Neural cell (in vitro differentiated cells): ENCODE measurements at regions not wholly inside any gene's neighbourhood (a gene's known extent, or its start where the extent isn't known, plus 50 kb on each side); places are given as distances from the start of the nearest gene placed in this dataset.

Experiments
- H2AFZ ChIP-seq: fragments of 200-600, 300-800 bp; sonication (generic), shearing (Covaris generic); 2 replicates; pipeline ENCODE4 v1.6.0; 2014; ENCODE audit warnings: low read depth, mild to moderate bottlenecking, antibody characterized with exemption, low read length, moderate library complexity
- H3F3A ChIP-seq: fragments of 200-600 bp; shearing (Covaris generic); 2 replicates; pipeline ENCODE4 v1.6.1; 2016; ENCODE audit warnings: mild to moderate bottlenecking, moderate library complexity, mixed read lengths, antibody characterized with exemption, low read length; ENCODE audit not compliant: insufficient read depth, poor library complexity, severe bottlenecking
- H3K27ac ChIP-seq: fragments of 200-600, 300-800 bp; sonication (generic), shearing (Covaris generic); 2 replicates; pipeline ENCODE4 v1.5.1; 2014; ENCODE audit warnings: mild to moderate bottlenecking, low read length, moderate library complexity
- H3K27me3 ChIP-seq: fragments of 300-800, 200-600 bp; sonication (generic), shearing (Covaris generic); 2 replicates; pipeline ENCODE4 v1.6.0; 2014; ENCODE audit warnings: mild to moderate bottlenecking, low read depth, low read length, moderate library complexity; ENCODE audit not compliant: insufficient read depth
- H3K36me3 ChIP-seq: fragments of 300-800, 200-600 bp; sonication (generic), shearing (Covaris generic); 2 replicates; pipeline ENCODE4 v1.5.1; 2014; ENCODE audit warnings: mild to moderate bottlenecking, antibody characterized with exemption, low read length, moderate library complexity; ENCODE audit not compliant: insufficient read depth
- H3K4me2 ChIP-seq: fragments of 300-800, 200-600 bp; sonication (generic), shearing (Covaris generic); 2 replicates; pipeline ENCODE4 v1.6.0; 2014; ENCODE audit warnings: mild to moderate bottlenecking, low read length
- H3K4me3 ChIP-seq: fragments of 300-800, 200-600 bp; sonication (generic), shearing (Covaris generic); 2 replicates; pipeline ENCODE4 v1.5.1; 2014; ENCODE audit warnings: mild to moderate bottlenecking, low read length, moderate library complexity
- H3K79me2 ChIP-seq: fragments of 200-600 bp; shearing (Covaris generic); replicated peaks from 2 replicates; pipeline ENCODE4 v1.6.0; 2014; ENCODE audit warnings: mild to moderate bottlenecking, low read length, moderate library complexity; ENCODE audit not compliant: insufficient read depth
- H3K9ac ChIP-seq: fragments of 300-800, 200-600 bp; sonication (generic), shearing (Covaris generic); 2 replicates; pipeline ENCODE4 v1.6.1; 2016; ENCODE audit warnings: mild to moderate bottlenecking, low read length, mixed read lengths
- H3K9me2 ChIP-seq: fragments of 200-600 bp; shearing (Covaris generic); 2 replicates; pipeline ENCODE4 v1.6.1; 2016; ENCODE audit warnings: mild to moderate bottlenecking, low read length, mixed read lengths; ENCODE audit not compliant: insufficient read depth
- H3K9me3 ChIP-seq: fragments of 200-600, 300-800 bp; sonication (generic), shearing (Covaris generic); 2 replicates; pipeline ENCODE4 v1.6.1; 2016; ENCODE audit warnings: mild to moderate bottlenecking, mixed run types, low read length, moderate library complexity, mixed read lengths
- H4K20me1 ChIP-seq: fragments of 200-600 bp; shearing (Covaris generic); 2 replicates; pipeline ENCODE4 v1.6.1; 2016; ENCODE audit warnings: mild to moderate bottlenecking, mixed run types; ENCODE audit not compliant: insufficient read depth
- CTCF ChIP-seq: fragments of 450-650 bp; IDR thresholded peaks from 2 replicates; pipeline ENCODE4 v1.5.1; 2014; ENCODE audit warnings: antibody characterized with exemption, mild to moderate bottlenecking, moderate library complexity; ENCODE audit not compliant: poor library complexity, severe bottlenecking
- EP300 ChIP-seq: fragments of 450-650 bp; conservative IDR thresholded peaks from 2 replicates; pipeline ENCODE4 v1.6.1; 2014; ENCODE audit warnings: antibody characterized with exemption, mild to moderate bottlenecking, moderate library complexity; ENCODE audit not compliant: poor library complexity, severe bottlenecking
- EZH2 ChIP-seq: fragments of 200-600, 300-800 bp; shearing (Covaris generic), sonication (generic); IDR thresholded peaks from 2 replicates; pipeline ENCODE4 v1.6.1; 2014; ENCODE audit warnings: antibody characterized with exemption, low read length, borderline replicate concordance, mild to moderate bottlenecking; ENCODE audit not compliant: insufficient read depth, poor library complexity, severe bottlenecking
- MXI1 ChIP-seq: fragments of 450-650 bp; conservative IDR thresholded peaks from 2 replicates; pipeline ENCODE4 v1.6.1; 2014; ENCODE audit warnings: antibody characterized with exemption, mild to moderate bottlenecking; ENCODE audit not compliant: poor library complexity, severe bottlenecking
- POLR2AphosphoS5 ChIP-seq: IDR thresholded peaks from 2 replicates; pipeline ENCODE4 v1.6.1; 2012
- RAD21 ChIP-seq: fragments of 450-650 bp; conservative IDR thresholded peaks from 2 replicates; pipeline ENCODE4 v1.6.1; 2014; ENCODE audit warnings: antibody characterized with exemption, mild to moderate bottlenecking, moderate library complexity
- REST ChIP-seq: IDR thresholded peaks from 2 replicates; pipeline ENCODE4 v1.6.1; 2012; ENCODE audit warnings: borderline replicate concordance
- SMC3 ChIP-seq: fragments of 450-650 bp; conservative IDR thresholded peaks from 2 replicates; pipeline ENCODE4 v1.6.1; 2014; ENCODE audit warnings: antibody characterized with exemption, mild to moderate bottlenecking, moderate library complexity; ENCODE audit not compliant: poor library complexity
- TAF1 ChIP-seq: IDR thresholded peaks from 2 replicates; pipeline ENCODE4 v1.6.1; 2012; ENCODE audit warnings: low read depth

GRCh38 chr3:36295296-36295695, 85.0 kb upstream of the STAC start:
- Histone ChIP-seq H3K9ac (no peak overlapping the region), H3K9me2 (no peaks in the 10 kb centered on the region), H3K4me3 (no peak overlapping the region), H3K36me3 (no peaks in the 10 kb centered on the region), H3K27ac (no peak overlapping the region), H3K9me3 (no peaks in the 10 kb centered on the region), H2AFZ (no peak overlapping the region), H3K4me2 (no peak overlapping the region), H3K27me3 (no peaks in the 10 kb centered on the region), H3K79me2 (no peaks in the 10 kb centered on the region), H3F3A (no peaks in the 10 kb centered on the region), H4K20me1 (no peaks in the 10 kb centered on the region)
- TF ChIP-seq EP300, result no peak
- no peak for TF ChIP-seq POLR2AphosphoS5
- TF ChIP-seq MXI1, result no peak

GRCh38 chr3:36297195-36297594, 83.1 kb upstream of the STAC start:
- H3K4me3 ChIP-seq, result no peak overlapping the region
- no peaks in the 10 kb centered on the region for H4K20me1 ChIP-seq
- TF ChIP-seq RAD21 (no peak), CTCF (no peak), EP300 (no peak), POLR2AphosphoS5 (no peak), TAF1 (no peak), EZH2 (no peak), MXI1 (no peak), SMC3 (no peak), REST (no peak)
- H3F3A ChIP-seq, result peaks cover 3% of the 10 kb centered on the region
- no peaks in the 10 kb centered on the region for H3K27me3 ChIP-seq
- H3K4me2 ChIP-seq, result no peak overlapping the region
- H3K36me3 ChIP-seq, result no peaks in the 10 kb centered on the region
- no peak overlapping the region for H2AFZ ChIP-seq
- no peaks in the 10 kb centered on the region for H3K9me2 ChIP-seq
- H3K79me2 ChIP-seq, result no peaks in the 10 kb centered on the region
- H3K9ac ChIP-seq, result no peak overlapping the region
- no peak overlapping the region for H3K27ac ChIP-seq
- no peaks in the 10 kb centered on the region for H3K9me3 ChIP-seq

GRCh38 chr3:36298188-36298587, 82.1 kb upstream of the STAC start:
- no peaks in the 10 kb centered on the region for H4K20me1 ChIP-seq
- H3K79me2 ChIP-seq, result no peaks in the 10 kb centered on the region
- no peak overlapping the region for H3K4me2 ChIP-seq
- H3K9me3 ChIP-seq, result no peaks in the 10 kb centered on the region
- H3F3A ChIP-seq, result peaks cover 3% of the 10 kb centered on the region
- no peak overlapping the region for H2AFZ ChIP-seq
- H3K4me3 ChIP-seq, result no peak overlapping the region
- no peak overlapping the region for H3K27ac ChIP-seq
- TF ChIP-seq EZH2 (no peak), EP300 (no peak), CTCF (no peak), TAF1 (no peak), RAD21 (no peak), MXI1 (no peak), SMC3 (no peak)
- no peaks in the 10 kb centered on the region for H3K27me3 ChIP-seq
- H3K9me2 ChIP-seq, result no peaks in the 10 kb centered on the region
- no peak overlapping the region for H3K9ac ChIP-seq
- H3K36me3 ChIP-seq, result no peaks in the 10 kb centered on the region
